ENCODE measurements at regions not wholly inside any gene's neighbourhood (a gene's known extent, or its start where the extent isn't known, plus 50 kb on each side); places are given as distances from the start of the nearest gene placed in this dataset.

GRCh38 chr20:50395914-50396488 is 114.2 kb upstream of the PTPN1 start:
- DNase-seq: no peak

- no peak for DNase-seq
Observed at GRCh38 chr20:50396623-50397022, 113.6 kb upstream of the PTPN1 start.

GRCh38 chr20:50397058-50397457 is 113.1 kb upstream of the PTPN1 start:
- no peak for DNase-seq

GRCh38 chr20:50398064-50398463 is 112.1 kb upstream of the PTPN1 start:
- DNase-seq: no peak

- DNase-seq: no peak
Observed at GRCh38 chr20:50398471-50398820, 111.7 kb upstream of the PTPN1 start.

- no peak for DNase-seq
Observed at GRCh38 chr20:50398821-50399554, 111.2 kb upstream of the PTPN1 start.

- no peak for DNase-seq
Observed at GRCh38 chr20:50399555-50399916, 110.6 kb upstream of the PTPN1 start.

GRCh38 chr20:50399917-50400704 is 110.1 kb upstream of the PTPN1 start:
- DNase-seq: peak; percentile 44

- no peak for DNase-seq
Observed at GRCh38 chr20:50400705-50401586, 109.2 kb upstream of the PTPN1 start.

- DNase-seq: no peak
Observed at GRCh38 chr20:50401587-50402418, 108.4 kb upstream of the PTPN1 start.

GRCh38 chr20:50403565-50404418 is 106.4 kb upstream of the PTPN1 start:
- no peak for DNase-seq

GRCh38 chr20:50404419-50405234 is 105.6 kb upstream of the PTPN1 start:
- no peak for DNase-seq

- DNase-seq: no peak
Observed at GRCh38 chr20:50405235-50405914, 104.8 kb upstream of the PTPN1 start.

GRCh38 chr20:50405915-50406609 is 104.1 kb upstream of the PTPN1 start:
- no peak for DNase-seq

- no peak for DNase-seq
Observed at GRCh38 chr20:50406610-50407136, 103.5 kb upstream of the PTPN1 start.

GRCh38 chr20:50408526-50409364 is 101.4 kb upstream of the PTPN1 start:
- DNase-seq: no peak

- no peak for DNase-seq
Observed at GRCh38 chr20:50409495-50409894, 100.7 kb upstream of the PTPN1 start.

- DNase-seq: no peak
Observed at GRCh38 chr20:50410343-50410742, 99.8 kb upstream of the PTPN1 start.

Data from NCI-H510A treated with DMSO at 0.1 percent for 48 hours (cell line).